SU-DHL-6 (cell line): ENCODE measurements at regions not wholly inside any gene's neighbourhood (a gene's known extent, or its start where the extent isn't known, plus 50 kb on each side); places are given as distances from the start of the nearest gene placed in this dataset.

Source experiments
- CTCF ChIP-seq: fragments of 200-600 bp; sonication (generic); IDR thresholded peaks from one replicate; pipeline ENCODE4 v1.5.1; 2017; ENCODE audit warnings: antibody characterized with exemption, mild to moderate bottlenecking, low read length, moderate library complexity; ENCODE audit not compliant: insufficient read depth, poor library complexity, severe bottlenecking
- EZH2phosphoT487 ChIP-seq: fragments of 200-600 bp; sonication (generic), shearing (Covaris generic); conservative IDR thresholded peaks from 2 replicates; pipeline ENCODE4 v1.6.1; 2018; ENCODE audit warnings: mild to moderate bottlenecking, antibody characterized with exemption, low read length, moderate library complexity, mixed read lengths

- TF ChIP-seq CTCF (no peak), EZH2phosphoT487 (no peak)
Observed at GRCh38 chr5:4584982-4585381, 555.1 kb upstream of the ADAMTS16 start.
